ENCODE measurements at regions not wholly inside any gene's neighbourhood (a gene's known extent, or its start where the extent isn't known, plus 50 kb on each side); places are given as distances from the start of the nearest gene placed in this dataset.
"Not testable (repeated sequence)": the region's sequence is repeated elsewhere in the genome, so short reads cannot be mapped to it uniquely, and the experiment has no call there.

DNA sequence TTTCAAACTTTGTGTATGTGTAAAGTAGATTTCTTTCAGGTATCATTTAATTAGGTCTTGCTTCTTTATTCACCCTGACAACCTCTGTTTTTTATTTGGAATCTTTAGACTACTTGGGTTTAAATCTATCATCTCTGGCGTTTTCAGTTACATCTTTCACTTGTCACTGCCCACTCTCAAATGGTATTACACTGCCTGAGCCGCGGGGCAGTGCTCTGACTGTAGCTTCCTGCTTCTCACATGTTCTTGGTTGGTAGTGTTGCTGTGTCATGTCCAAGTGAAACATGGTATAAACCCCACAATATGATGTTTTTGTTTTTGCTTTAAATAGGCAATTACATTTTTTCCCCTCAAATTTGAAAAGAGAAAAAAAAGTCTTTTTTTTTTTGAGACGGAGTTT lies 68.3 kb downstream of the GOLGA6L22 start:
- H3K79me1 ChIP-seq (ENCODE audit: low read depth, low read length); H2BK12ac ChIP-seq (ENCODE audit: low read depth, low read length); H3K18ac ChIP-seq (ENCODE audit: extremely low read depth, low read length); H3K4me1 ChIP-seq (replicated peaks in 1 of 4; ENCODE audit: control insufficient read depth in 3 of 4, insufficient read depth in 4 of 4, low read length in 3 of 4); H3K4me3 ChIP-seq (ENCODE audit: extremely low read depth in 1 of 4, insufficient read depth in 2 of 4, low read depth in 3 of 4, low read length in 4 of 4); H3K27ac ChIP-seq (ENCODE audit: low read depth, low read length); H3K4me2 ChIP-seq (ENCODE audit: insufficient read depth in 1 of 2, low read depth in 2 of 2, low read length in 2 of 2); H2BK120ac ChIP-seq (replicated peaks; ENCODE audit: low read depth, low read length); H2BK20ac ChIP-seq (ENCODE audit: low read length); H3K4ac ChIP-seq (replicated peaks; ENCODE audit: insufficient read length, low read depth, low read length); H4K91ac ChIP-seq (replicated peaks; ENCODE audit: insufficient read length, low read length); H2BK15ac ChIP-seq (ENCODE audit: low read length); H2BK5ac ChIP-seq (ENCODE audit: low read depth, low read length); H3K9me3 ChIP-seq (ENCODE audit: insufficient read depth in 2 of 2, low read depth in 1 of 2, low read length in 1 of 2); H4K20me1 ChIP-seq (replicated peaks in 1 of 2; ENCODE audit: control insufficient read depth in 1 of 2, insufficient read depth in 2 of 2, low read length in 2 of 2); H4K5ac ChIP-seq (ENCODE audit: insufficient read length, low read depth, low read length); CTCF ChIA-PET (ENCODE audit: partially characterized antibody); H2AFZ ChIP-seq (ENCODE audit: low read length); H3K9ac ChIP-seq (replicated peaks in 1 of 4; ENCODE audit: extremely low read depth in 1 of 4, low read depth in 3 of 4, low read length in 3 of 4); H3K14ac ChIP-seq (ENCODE audit: insufficient read length); POLR2A ChIA-PET (ENCODE audit: partially characterized antibody); FAIRE-seq; H3K36me3 ChIP-seq (ENCODE audit: control insufficient read depth in 2 of 4, insufficient read depth in 4 of 4, low read length in 3 of 4); DNase-seq (ENCODE audit: low read depth in 1 of 2, low spot score in 2 of 2); H3K23me2 ChIP-seq (ENCODE audit: low read depth, low read length); H3K79me2 ChIP-seq (ENCODE audit: control insufficient read depth in 1 of 2, insufficient read depth in 2 of 2, low read length in 2 of 2); H3K56ac ChIP-seq (replicated peaks; ENCODE audit: insufficient read length, low read depth, low read length); H3K23ac ChIP-seq (ENCODE audit: insufficient read length); H3K27me3 ChIP-seq (replicated peaks in 1 of 4; ENCODE audit: control insufficient read depth in 3 of 4, extremely low read depth in 1 of 4, insufficient read depth in 3 of 4, low read length in 3 of 4); H4K8ac ChIP-seq (ENCODE audit: extremely low read depth, insufficient read depth, low read length); H2AK5ac ChIP-seq (ENCODE audit: low read depth, low read length): not testable (repeated sequence)
- 100% methylated on average over 2 of the region's 4 CpGs; no CpG with 5 or more reads in 1 of the 2 experiments for WGBS, 2 experiments (ENCODE audit: extremely low coverage in 1 of 2, insufficient coverage in 1 of 2, insufficient read length in 1 of 2, insufficient replicate concordance in 2 of 2, low coverage in 1 of 2, low lambda C conversion rate in 2 of 2, missing lambda C conversion rate in 1 of 2)

DNA sequence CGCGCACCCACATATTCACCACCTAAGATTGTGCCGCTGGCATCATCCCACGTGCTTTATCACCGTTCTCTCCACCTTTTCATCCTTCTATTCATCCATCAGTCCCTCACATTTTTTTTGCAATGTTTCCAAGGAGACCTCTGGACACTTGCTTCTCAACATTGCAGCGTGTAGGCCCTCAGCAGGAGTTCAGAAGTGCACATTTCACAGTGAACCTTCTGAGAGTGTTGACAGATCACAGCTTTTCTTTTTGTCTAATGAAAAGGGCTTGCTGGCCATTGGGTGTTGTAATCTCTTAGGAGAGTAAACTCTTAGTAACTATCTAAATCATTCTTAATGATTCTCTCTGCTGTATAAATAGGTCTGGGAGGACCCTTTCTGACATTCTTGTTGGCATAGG lies 70.5 kb downstream of the GOLGA6L22 start:
- H3K27ac ChIP-seq (ENCODE audit: low read depth, low read length); H3K79me1 ChIP-seq (ENCODE audit: low read depth, low read length); H2BK5ac ChIP-seq (ENCODE audit: low read depth, low read length); H2BK120ac ChIP-seq (replicated peaks; ENCODE audit: low read depth, low read length); H3K27me3 ChIP-seq (replicated peaks in 1 of 4; ENCODE audit: control insufficient read depth in 3 of 4, extremely low read depth in 1 of 4, insufficient read depth in 3 of 4, low read length in 3 of 4); H3K9ac ChIP-seq (replicated peaks in 1 of 4; ENCODE audit: extremely low read depth in 1 of 4, low read depth in 3 of 4, low read length in 3 of 4); H3K4me3 ChIP-seq (ENCODE audit: extremely low read depth in 1 of 4, insufficient read depth in 2 of 4, low read depth in 3 of 4, low read length in 4 of 4); H2AFZ ChIP-seq (ENCODE audit: low read length); POLR2A ChIA-PET (ENCODE audit: partially characterized antibody); FAIRE-seq; H4K5ac ChIP-seq (ENCODE audit: insufficient read length, low read depth, low read length); H3K18ac ChIP-seq (ENCODE audit: extremely low read depth, low read length); H4K91ac ChIP-seq (replicated peaks; ENCODE audit: insufficient read length, low read length); H3K4me1 ChIP-seq (replicated peaks in 1 of 4; ENCODE audit: control insufficient read depth in 3 of 4, insufficient read depth in 4 of 4, low read length in 3 of 4); H4K20me1 ChIP-seq (replicated peaks in 1 of 2; ENCODE audit: control insufficient read depth in 1 of 2, insufficient read depth in 2 of 2, low read length in 2 of 2); H2AK5ac ChIP-seq (ENCODE audit: low read depth, low read length); H2BK20ac ChIP-seq (ENCODE audit: low read length); H3K4ac ChIP-seq (replicated peaks; ENCODE audit: insufficient read length, low read depth, low read length); H3K23me2 ChIP-seq (ENCODE audit: low read depth, low read length); DNase-seq (ENCODE audit: low read depth in 1 of 2, low spot score in 2 of 2); CTCF ChIA-PET (ENCODE audit: partially characterized antibody); H2BK15ac ChIP-seq (ENCODE audit: low read length); H3K36me3 ChIP-seq (ENCODE audit: control insufficient read depth in 2 of 4, insufficient read depth in 4 of 4, low read length in 3 of 4); H2BK12ac ChIP-seq (ENCODE audit: low read depth, low read length); H3K14ac ChIP-seq (ENCODE audit: insufficient read length); H3K79me2 ChIP-seq (ENCODE audit: control insufficient read depth in 1 of 2, insufficient read depth in 2 of 2, low read length in 2 of 2); H3K4me2 ChIP-seq (ENCODE audit: insufficient read depth in 1 of 2, low read depth in 2 of 2, low read length in 2 of 2); H3K56ac ChIP-seq (replicated peaks; ENCODE audit: insufficient read length, low read depth, low read length); H4K8ac ChIP-seq (ENCODE audit: extremely low read depth, insufficient read depth, low read length); H3K9me3 ChIP-seq (ENCODE audit: insufficient read depth in 2 of 2, low read depth in 1 of 2, low read length in 1 of 2); H3K23ac ChIP-seq (ENCODE audit: insufficient read length): not testable (repeated sequence)
- WGBS, 2 experiments (ENCODE audit: extremely low coverage in 1 of 2, insufficient coverage in 1 of 2, insufficient read length in 1 of 2, insufficient replicate concordance in 2 of 2, low coverage in 1 of 2, low lambda C conversion rate in 2 of 2, missing lambda C conversion rate in 1 of 2), result no CpG with 5 or more reads among the region's 6 CpGs

All from H1 (cell line).